Liver (tissue), 8 donors: ENCODE measurements at regions not wholly inside any gene's neighbourhood (a gene's known extent, or its start where the extent isn't known, plus 50 kb on each side); places are given as distances from the start of the nearest gene placed in this dataset.

Experiments used
- DNase-seq: peaks from one replicate; pipeline ENCODE4 v3.0.0-alpha.2; 2017; ENCODE audit warnings: low spot score
- H3K27ac ChIP-seq, 2 donors: one replicate each; pipeline ENCODE4 v1.7.0; 2013; ENCODE audit warnings: inconsistent platforms in 2 of 2, low read length in 2 of 2, control low read depth in 1 of 2, low read depth in 1 of 2, mild to moderate bottlenecking in 1 of 2
- H3K27me3 ChIP-seq, 4 donors: one replicate each; pipeline versions ENCODE4 v1.6.1 to v1.7.0; 2013; ENCODE audit warnings: low read length in 3 of 4, inconsistent platforms in 1 of 4, mild to moderate bottlenecking in 1 of 4, moderate library complexity in 1 of 4; ENCODE audit not compliant: control insufficient read depth in 4 of 4, insufficient read depth in 4 of 4
- H3K36me3 ChIP-seq, 4 donors: one replicate each; pipeline versions ENCODE4 v1.6.1 to v1.7.0; 2013; ENCODE audit warnings: low read length in 3 of 4, mild to moderate bottlenecking in 3 of 4, low read depth in 1 of 4, moderate library complexity in 1 of 4; ENCODE audit not compliant: control insufficient read depth in 4 of 4, insufficient read depth in 3 of 4
- H3K4me1 ChIP-seq, 4 donors: one replicate each; pipeline versions ENCODE4 v1.6.1 to v1.7.0; 2013; ENCODE audit warnings: low read length in 3 of 4, mild to moderate bottlenecking in 3 of 4, moderate library complexity in 1 of 4; ENCODE audit not compliant: control insufficient read depth in 4 of 4, insufficient read depth in 4 of 4
- H3K4me3 ChIP-seq, 3 donors: one replicate each; pipeline versions ENCODE4 v1.6.1 to v1.7.0; 2013; ENCODE audit warnings: low read length in 3 of 3, control low read depth in 1 of 3, low read depth in 1 of 3, mild to moderate bottlenecking in 1 of 3
- H3K9ac ChIP-seq, 2 donors: one replicate each; pipeline ENCODE4 v1.7.0; 2013; ENCODE audit warnings: low read length in 2 of 2, mild to moderate bottlenecking in 2 of 2, moderate library complexity in 2 of 2, control low read depth in 1 of 2, low read depth in 1 of 2
- H3K9me3 ChIP-seq, 4 donors: one replicate each; pipeline versions ENCODE4 v1.6.1 to v1.7.0; 2013; ENCODE audit warnings: low read length in 3 of 4; ENCODE audit not compliant: control insufficient read depth in 4 of 4
- FOXA1 ChIP-seq: IDR thresholded peaks from 2 replicates; pipeline ENCODE4 v1.6.1; 2016; ENCODE audit warnings: antibody characterized with exemption
- FOXA2 ChIP-seq: IDR thresholded peaks from 2 replicates; pipeline ENCODE4 v1.6.1; 2016; ENCODE audit warnings: antibody characterized with exemption
- GABPA ChIP-seq, 2 donors: IDR thresholded peaks in 1 of 2; conservative IDR thresholded peaks in 1 of 2; 2 replicates each; pipeline ENCODE4 v1.6.1; 2016; ENCODE audit warnings: antibody characterized with exemption in 2 of 2, mild to moderate bottlenecking in 1 of 2, moderate library complexity in 1 of 2
- HNF4A ChIP-seq, 2 donors: conservative IDR thresholded peaks; 2 replicates each; pipeline ENCODE4 v1.6.1; 2016; ENCODE audit warnings: antibody characterized with exemption in 2 of 2, mild to moderate bottlenecking in 2 of 2
- JUND ChIP-seq, 2 donors: IDR thresholded peaks; 2 replicates each; pipeline ENCODE4 v1.6.1; 2016; ENCODE audit warnings: antibody characterized with exemption in 2 of 2
- RXRA ChIP-seq, 2 donors: IDR thresholded peaks; 2 replicates each; pipeline ENCODE4 v1.6.1; 2017 to 2018; ENCODE audit warnings: antibody characterized with exemption in 2 of 2, mild to moderate bottlenecking in 1 of 2
- SP1 ChIP-seq: IDR thresholded peaks from 2 replicates; pipeline ENCODE4 v1.6.1; 2018; ENCODE audit warnings: antibody characterized with exemption, mild to moderate bottlenecking
- TAF1 ChIP-seq: conservative IDR thresholded peaks from 2 replicates; pipeline ENCODE4 v1.6.1; 2016; ENCODE audit warnings: antibody characterized with exemption, mild to moderate bottlenecking
- YY1 ChIP-seq: IDR thresholded peaks from 2 replicates; pipeline ENCODE4 v1.6.1; 2016; ENCODE audit warnings: antibody characterized with exemption, mild to moderate bottlenecking
- WGBS: extraction: QIAGEN DNeasy Blood & Tissue Kit; methylation state at CpG from one replicate; pipeline ENCODE4 v1.1.7; 2013; 5-methylcytosine and 5-hydroxymethylcytosine counted together
- TF ChIP-seq, protein P1 (sequence below): IDR thresholded peaks from 2 replicates; pipeline ENCODE4 v1.6.1; 2016; ENCODE audit warnings: antibody characterized with exemption, mild to moderate bottlenecking
- TF ChIP-seq, protein P2 (sequence below): IDR thresholded peaks from 2 replicates; pipeline ENCODE4 v1.6.1; 2016; ENCODE audit warnings: antibody characterized with exemption
- TF ChIP-seq, protein P3 (sequence below): IDR thresholded peaks from 2 replicates; pipeline ENCODE4 v1.6.1; 2016; ENCODE audit warnings: antibody characterized with exemption
- TF ChIP-seq, protein P4 (sequence below): fragments of 150-350 bp; IDR thresholded peaks from 2 replicates; pipeline ENCODE4 v1.5.1; 2017; ENCODE audit warnings: improper control_type of control experiment, low read depth, low read length; ENCODE audit not compliant: missing input control
- donor health status: healthy.
- donor health status: healthy.
- donor health status: healthy.
- donor health status: healthy.
- donor health status: healthy.

DNA sequence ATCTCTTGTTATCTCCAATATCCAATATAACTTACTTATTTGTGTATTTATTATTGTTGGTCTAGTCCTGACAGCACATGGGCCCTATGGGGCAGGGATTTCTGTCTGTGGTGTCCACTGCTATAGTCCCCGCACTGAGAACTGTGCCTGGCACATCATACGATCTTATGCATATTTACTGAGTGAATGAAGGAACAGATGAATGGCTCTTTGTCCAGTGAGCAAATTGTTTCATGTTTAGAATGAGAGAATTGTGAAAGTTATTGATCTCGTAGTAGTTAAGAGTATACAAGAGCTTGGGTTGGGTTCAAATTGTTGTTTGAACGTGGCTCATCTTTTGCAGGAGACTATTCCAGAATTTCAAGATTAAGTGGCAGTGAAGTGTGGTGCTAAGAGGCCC lies 96.1 kb upstream of the SLC34A2 start:
- no peak overlapping the region for H3K4me3 ChIP-seq
- DNase-seq, result no peak

DNA sequence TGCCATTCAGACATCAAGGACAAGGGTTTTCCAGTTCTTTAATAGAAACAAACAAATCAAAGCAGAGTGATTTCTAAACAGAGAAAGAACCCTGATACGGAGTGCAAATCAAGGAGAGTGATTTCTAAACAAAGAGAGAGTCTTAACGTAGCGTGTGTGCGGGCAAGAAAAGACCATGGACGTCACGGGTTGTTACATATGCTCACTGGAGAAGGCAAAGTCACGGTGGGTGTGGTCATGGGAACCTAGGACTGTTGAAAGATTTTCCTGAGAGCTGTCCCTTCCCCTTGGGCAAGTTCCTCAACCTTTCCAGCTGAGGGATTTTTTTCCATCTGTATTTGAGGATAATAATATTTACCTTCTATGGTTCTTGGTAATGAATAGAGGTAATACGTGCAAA lies 95.0 kb upstream of the SLC34A2 start:
- no peak overlapping the region for H3K4me3 ChIP-seq
- no peak for DNase-seq
- no peak overlapping the region for H3K9ac ChIP-seq
- TF ChIP-seq, protein P1, sequence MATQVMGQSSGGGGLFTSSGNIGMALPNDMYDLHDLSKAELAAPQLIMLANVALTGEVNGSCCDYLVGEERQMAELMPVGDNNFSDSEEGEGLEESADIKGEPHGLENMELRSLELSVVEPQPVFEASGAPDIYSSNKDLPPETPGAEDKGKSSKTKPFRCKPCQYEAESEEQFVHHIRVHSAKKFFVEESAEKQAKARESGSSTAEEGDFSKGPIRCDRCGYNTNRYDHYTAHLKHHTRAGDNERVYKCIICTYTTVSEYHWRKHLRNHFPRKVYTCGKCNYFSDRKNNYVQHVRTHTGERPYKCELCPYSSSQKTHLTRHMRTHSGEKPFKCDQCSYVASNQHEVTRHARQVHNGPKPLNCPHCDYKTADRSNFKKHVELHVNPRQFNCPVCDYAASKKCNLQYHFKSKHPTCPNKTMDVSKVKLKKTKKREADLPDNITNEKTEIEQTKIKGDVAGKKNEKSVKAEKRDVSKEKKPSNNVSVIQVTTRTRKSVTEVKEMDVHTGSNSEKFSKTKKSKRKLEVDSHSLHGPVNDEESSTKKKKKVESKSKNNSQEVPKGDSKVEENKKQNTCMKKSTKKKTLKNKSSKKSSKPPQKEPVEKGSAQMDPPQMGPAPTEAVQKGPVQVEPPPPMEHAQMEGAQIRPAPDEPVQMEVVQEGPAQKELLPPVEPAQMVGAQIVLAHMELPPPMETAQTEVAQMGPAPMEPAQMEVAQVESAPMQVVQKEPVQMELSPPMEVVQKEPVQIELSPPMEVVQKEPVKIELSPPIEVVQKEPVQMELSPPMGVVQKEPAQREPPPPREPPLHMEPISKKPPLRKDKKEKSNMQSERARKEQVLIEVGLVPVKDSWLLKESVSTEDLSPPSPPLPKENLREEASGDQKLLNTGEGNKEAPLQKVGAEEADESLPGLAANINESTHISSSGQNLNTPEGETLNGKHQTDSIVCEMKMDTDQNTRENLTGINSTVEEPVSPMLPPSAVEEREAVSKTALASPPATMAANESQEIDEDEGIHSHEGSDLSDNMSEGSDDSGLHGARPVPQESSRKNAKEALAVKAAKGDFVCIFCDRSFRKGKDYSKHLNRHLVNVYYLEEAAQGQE, result no peak
- no peak for TF ChIP-seq YY1
- H3K27ac ChIP-seq, result no peak overlapping the region
- no peaks in the 10 kb centered on the region for H3K27me3 ChIP-seq
- H3K9me3 ChIP-seq, result peaks cover 0 to 4% (median 0%) of the 10 kb centered on the region in 4 donors
- no peaks in the 10 kb centered on the region for H3K4me1 ChIP-seq
- 64% methylated on average over 8 of the region's 8 CpGs for WGBS
- H3K36me3 ChIP-seq, result no peaks in the 10 kb centered on the region

More for the DNA sequence above, 96.1 kb upstream of the SLC34A2 start:
- H3K36me3 ChIP-seq, result no peaks in the 10 kb centered on the region
- H3K27ac ChIP-seq, result no peak overlapping the region
- peaks cover 0 to 4% (median 0%) of the 10 kb centered on the region in 4 donors for H3K9me3 ChIP-seq
- no peak for TF ChIP-seq GABPA (IDR thresholded peaks at IDR 0.05 in 1 of 2, conservative IDR thresholded peaks at IDR 0.05 in 1 of 2)
- TF ChIP-seq, protein P2, sequence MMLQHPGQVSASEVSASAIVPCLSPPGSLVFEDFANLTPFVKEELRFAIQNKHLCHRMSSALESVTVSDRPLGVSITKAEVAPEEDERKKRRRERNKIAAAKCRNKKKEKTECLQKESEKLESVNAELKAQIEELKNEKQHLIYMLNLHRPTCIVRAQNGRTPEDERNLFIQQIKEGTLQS, result no peak
- no peak for TF ChIP-seq JUND (IDR thresholded peaks at IDR 0.05)
- TF ChIP-seq FOXA2, result no peak
- TF ChIP-seq FOXA1, result no peak
- TF ChIP-seq, protein P3, sequence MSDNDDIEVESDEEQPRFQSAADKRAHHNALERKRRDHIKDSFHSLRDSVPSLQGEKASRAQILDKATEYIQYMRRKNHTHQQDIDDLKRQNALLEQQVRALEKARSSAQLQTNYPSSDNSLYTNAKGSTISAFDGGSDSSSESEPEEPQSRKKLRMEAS, result no peak
- TF ChIP-seq SP1, result no peak
- no peak for TF ChIP-seq TAF1
- TF ChIP-seq HNF4A (conservative IDR thresholded peaks at IDR 0.05), result no peak
- TF ChIP-seq, protein P4, sequence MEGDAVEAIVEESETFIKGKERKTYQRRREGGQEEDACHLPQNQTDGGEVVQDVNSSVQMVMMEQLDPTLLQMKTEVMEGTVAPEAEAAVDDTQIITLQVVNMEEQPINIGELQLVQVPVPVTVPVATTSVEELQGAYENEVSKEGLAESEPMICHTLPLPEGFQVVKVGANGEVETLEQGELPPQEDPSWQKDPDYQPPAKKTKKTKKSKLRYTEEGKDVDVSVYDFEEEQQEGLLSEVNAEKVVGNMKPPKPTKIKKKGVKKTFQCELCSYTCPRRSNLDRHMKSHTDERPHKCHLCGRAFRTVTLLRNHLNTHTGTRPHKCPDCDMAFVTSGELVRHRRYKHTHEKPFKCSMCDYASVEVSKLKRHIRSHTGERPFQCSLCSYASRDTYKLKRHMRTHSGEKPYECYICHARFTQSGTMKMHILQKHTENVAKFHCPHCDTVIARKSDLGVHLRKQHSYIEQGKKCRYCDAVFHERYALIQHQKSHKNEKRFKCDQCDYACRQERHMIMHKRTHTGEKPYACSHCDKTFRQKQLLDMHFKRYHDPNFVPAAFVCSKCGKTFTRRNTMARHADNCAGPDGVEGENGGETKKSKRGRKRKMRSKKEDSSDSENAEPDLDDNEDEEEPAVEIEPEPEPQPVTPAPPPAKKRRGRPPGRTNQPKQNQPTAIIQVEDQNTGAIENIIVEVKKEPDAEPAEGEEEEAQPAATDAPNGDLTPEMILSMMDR, result no peak
- no peak overlapping the region for H3K9ac ChIP-seq
- WGBS, result 30% methylated on average over 4 of the region's 4 CpGs
- no peaks in the 10 kb centered on the region for H3K27me3 ChIP-seq
- H3K4me1 ChIP-seq, result no peaks in the 10 kb centered on the region

DNA sequence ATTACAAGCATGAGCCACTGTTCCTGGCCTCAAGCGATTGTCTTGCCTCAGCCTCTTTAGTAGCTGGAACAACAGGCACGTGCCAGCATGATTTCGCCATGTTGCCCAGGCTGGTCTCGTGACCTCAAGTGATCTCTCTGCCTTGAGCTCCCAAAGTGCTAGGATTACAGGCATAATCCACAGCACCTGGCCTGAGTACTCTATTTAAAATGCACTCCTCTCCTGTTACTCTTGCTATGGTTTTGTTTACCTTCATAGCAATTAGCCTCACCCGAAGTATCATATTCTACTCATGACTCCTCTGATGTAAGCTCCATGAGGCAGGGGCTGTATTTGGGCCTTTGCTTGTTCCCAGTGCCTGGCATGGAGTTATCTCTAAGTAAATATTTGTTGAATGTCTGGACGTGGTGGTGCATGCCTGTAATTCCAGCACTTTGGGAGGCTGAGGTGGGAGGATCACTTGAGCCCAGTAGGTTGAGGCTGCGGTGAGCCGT lies 92.5 kb upstream of the SLC34A2 start:
- no peak for DNase-seq
- no peak overlapping the region for H3K4me3 ChIP-seq
- no peak overlapping the region for H3K27ac ChIP-seq

More for the DNA sequence above, 92.5 kb upstream of the SLC34A2 start:
- H3K27me3 ChIP-seq, result no peaks in the 10 kb centered on the region
- TF ChIP-seq TAF1, result no peak
- TF ChIP-seq, protein P1, result no peak
- TF ChIP-seq, protein P3, result no peak
- TF ChIP-seq RXRA (IDR thresholded peaks at IDR 0.05), result no peak
- TF ChIP-seq, protein P4, result no peak
- TF ChIP-seq YY1, result no peak
- TF ChIP-seq FOXA1, result no peak
- WGBS, result 69% methylated on average over 8 of the region's 8 CpGs
- H3K36me3 ChIP-seq, result no peaks in the 10 kb centered on the region
- no peaks in the 10 kb centered on the region for H3K4me1 ChIP-seq
- H3K9ac ChIP-seq, result no peak overlapping the region
- H3K9me3 ChIP-seq, result peaks cover 0 to 4% (median 0%) of the 10 kb centered on the region in 4 donors
